ENCODE measurements at regions not wholly inside any gene's neighbourhood (a gene's known extent, or its start where the extent isn't known, plus 50 kb on each side); places are given as distances from the start of the nearest gene placed in this dataset.
"Not testable (repeated sequence)": the region's sequence is repeated elsewhere in the genome, so short reads cannot be mapped to it uniquely, and the experiment has no call there.

DNA sequence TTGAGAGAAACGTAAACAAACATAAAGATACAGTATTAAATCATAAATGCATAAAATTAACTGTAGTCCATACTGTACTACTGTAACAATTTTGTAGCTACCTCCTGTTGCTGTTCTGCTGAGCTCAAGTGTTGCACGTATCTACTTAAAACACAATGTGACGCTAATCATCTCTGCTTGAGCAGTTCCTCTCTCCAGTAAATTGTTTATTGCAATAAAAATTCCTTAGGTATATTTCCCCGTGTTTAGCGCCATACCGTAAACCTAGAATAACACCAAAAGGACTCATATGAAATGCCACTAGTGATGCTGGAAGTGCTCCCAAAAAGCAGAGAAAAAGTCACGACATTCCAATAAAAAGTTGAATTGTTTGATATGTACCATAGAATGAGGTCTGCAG, 152.3 kb downstream of the LRRN1 start:
- no peak for ATAC-seq
- Histone ChIP-seq H3K9me3 (no peaks in the 10 kb centered on the region), H3K4me1 (no peaks in the 10 kb centered on the region), H3K27ac (no peak overlapping the region), H3K36me3 (no peaks in the 10 kb centered on the region), H3K27me3 (no peaks in the 10 kb centered on the region), H3K4me3 (no peak overlapping the region)
- WGBS (ENCODE audit: insufficient coverage, low coverage, low lambda C conversion rate, missing lambda C conversion rate), result 68% methylated on average over 7 of the region's 7 CpGs
- intact Hi-C loops (cut with DNase I), result no loop called here
- TF ChIP-seq, protein P1, sequence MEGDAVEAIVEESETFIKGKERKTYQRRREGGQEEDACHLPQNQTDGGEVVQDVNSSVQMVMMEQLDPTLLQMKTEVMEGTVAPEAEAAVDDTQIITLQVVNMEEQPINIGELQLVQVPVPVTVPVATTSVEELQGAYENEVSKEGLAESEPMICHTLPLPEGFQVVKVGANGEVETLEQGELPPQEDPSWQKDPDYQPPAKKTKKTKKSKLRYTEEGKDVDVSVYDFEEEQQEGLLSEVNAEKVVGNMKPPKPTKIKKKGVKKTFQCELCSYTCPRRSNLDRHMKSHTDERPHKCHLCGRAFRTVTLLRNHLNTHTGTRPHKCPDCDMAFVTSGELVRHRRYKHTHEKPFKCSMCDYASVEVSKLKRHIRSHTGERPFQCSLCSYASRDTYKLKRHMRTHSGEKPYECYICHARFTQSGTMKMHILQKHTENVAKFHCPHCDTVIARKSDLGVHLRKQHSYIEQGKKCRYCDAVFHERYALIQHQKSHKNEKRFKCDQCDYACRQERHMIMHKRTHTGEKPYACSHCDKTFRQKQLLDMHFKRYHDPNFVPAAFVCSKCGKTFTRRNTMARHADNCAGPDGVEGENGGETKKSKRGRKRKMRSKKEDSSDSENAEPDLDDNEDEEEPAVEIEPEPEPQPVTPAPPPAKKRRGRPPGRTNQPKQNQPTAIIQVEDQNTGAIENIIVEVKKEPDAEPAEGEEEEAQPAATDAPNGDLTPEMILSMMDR (IDR thresholded peaks at IDR 0.05), result no peak
- no peak for TF ChIP-seq POLR2A (IDR thresholded peaks at IDR 0.05)
- no peak for DNase-seq

DNA sequence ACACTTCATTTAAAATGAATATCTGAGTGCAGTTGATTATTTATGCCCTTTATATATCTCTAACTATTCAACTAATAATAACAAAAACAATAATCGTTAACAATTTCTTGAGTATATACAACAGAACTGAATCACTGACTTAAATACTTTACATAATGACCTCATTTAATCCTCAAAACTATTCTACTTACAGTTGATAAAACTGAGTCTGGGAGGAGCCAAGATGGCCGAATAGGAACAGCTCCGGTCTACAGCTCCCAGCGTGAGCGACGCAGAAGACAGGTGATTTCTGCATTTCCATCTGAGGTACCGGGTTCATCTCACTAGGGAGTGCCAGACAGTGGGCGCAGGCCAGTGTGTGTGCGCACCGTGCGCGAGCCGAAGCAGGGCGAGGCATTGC, 163.6 kb downstream of the LRRN1 start:
- 79% methylated on average over 3 of the region's 14 CpGs for WGBS (ENCODE audit: insufficient coverage, low coverage, low lambda C conversion rate, missing lambda C conversion rate)
- DNase-seq; H3K27me3 ChIP-seq; H3K4me3 ChIP-seq; H3K4me1 ChIP-seq; H3K9me3 ChIP-seq; intact Hi-C loops (cut with DNase I); H3K36me3 ChIP-seq; ATAC-seq; H3K27ac ChIP-seq: not testable (repeated sequence)

DNA sequence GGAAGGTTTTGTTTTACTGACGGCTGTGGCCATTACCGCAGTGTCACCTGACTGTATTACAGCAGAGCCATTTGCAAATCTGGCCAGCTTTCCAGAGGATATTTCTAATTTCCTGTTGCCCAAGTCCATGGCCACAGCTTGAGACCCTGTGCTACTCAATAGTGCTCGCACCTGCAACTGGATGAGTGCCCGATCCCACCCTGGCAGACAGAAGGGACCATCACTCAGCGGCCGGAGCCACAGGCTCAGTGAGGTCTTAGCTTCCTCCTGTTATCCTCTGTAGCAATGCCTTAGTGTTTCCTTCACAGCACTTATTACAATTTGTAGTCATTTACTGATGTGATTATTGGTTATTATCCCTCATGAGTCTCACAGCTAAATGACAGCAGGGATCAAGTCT, 184.8 kb downstream of the LRRN1 start:
- WGBS (ENCODE audit: insufficient coverage, low coverage, low lambda C conversion rate, missing lambda C conversion rate), result 84% methylated on average over 4 of the region's 6 CpGs
- Histone ChIP-seq H3K27me3 (no peaks in the 10 kb centered on the region), H3K4me1 (no peaks in the 10 kb centered on the region), H3K4me3 (no peak overlapping the region), H3K36me3 (no peaks in the 10 kb centered on the region), H3K9me3 (no peaks in the 10 kb centered on the region), H3K27ac (no peak overlapping the region)
- ATAC-seq (no peak), DNase-seq (no peak)
- TF ChIP-seq, protein P1 (IDR thresholded peaks at IDR 0.05), result no peak
- intact Hi-C loops (cut with DNase I), result no loop called here

DNA sequence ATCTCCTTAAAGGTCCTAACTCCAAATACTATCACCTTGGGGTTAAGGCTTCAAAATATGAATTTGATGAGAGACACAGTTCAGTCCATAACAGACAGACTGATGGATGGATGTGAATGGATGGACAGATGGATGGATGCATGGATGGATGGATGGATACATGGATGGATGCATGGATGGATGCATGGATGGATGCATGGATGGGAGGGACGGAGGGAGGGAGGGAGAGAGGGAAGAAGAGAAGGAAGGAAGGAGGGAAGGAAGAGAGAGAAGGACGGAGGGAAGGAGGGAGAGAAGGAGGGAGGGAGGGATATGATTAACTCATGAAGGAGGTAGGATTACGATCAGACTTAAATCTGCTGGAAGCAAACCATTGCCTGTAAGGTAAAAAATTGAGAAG, 192.4 kb downstream of the LRRN1 start:
- intact Hi-C loops (cut with DNase I), result loop anchor here in 1 of 2 donors (10.0 kb wide), 1 partner anchor 787 kb away; no protein-coding TSS in a partner anchor
- Histone ChIP-seq H3K27ac (no peak overlapping the region), H3K9me3 (no peaks in the 10 kb centered on the region), H3K4me1 (no peaks in the 10 kb centered on the region), H3K36me3 (no peaks in the 10 kb centered on the region), H3K4me3 (no peak overlapping the region), H3K27me3 (no peaks in the 10 kb centered on the region)
- ATAC-seq (no peak), DNase-seq (no peak)
- 76% methylated on average over 3 of the region's 3 CpGs for WGBS (ENCODE audit: insufficient coverage, low coverage, low lambda C conversion rate, missing lambda C conversion rate)
- TF ChIP-seq POLR2A (IDR thresholded peaks at IDR 0.05), result no peak
- TF ChIP-seq, protein P1 (IDR thresholded peaks at IDR 0.05), result no peak

DNA sequence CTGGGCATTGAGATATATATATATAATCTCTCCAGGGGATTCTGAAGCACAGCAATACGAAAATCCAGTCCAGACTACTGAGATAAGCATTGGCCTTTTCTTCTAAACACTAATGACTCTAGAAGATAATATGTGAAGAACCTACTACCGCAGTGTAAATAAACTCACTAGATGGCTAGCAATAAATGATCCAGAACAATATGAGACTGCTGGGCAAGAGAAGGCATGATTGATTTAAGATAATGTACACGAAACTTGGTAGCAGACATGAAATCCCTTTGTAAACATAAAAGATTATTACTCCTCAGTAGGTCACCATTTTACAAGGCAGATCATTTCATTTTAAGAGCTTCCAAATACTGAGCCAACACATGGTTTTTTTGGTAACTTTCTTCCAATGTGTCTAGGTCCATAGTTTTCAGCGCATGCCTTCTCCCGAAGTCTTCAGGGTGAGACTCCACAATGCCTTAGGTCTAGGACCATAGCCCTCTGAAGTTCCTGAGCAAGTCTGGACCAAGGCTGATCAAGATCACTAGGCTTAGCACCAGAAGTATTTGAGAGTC, 193.2 kb downstream of the LRRN1 start:
- Histone ChIP-seq H3K9me3 (no peaks in the 10 kb centered on the region), H3K27me3 (no peaks in the 10 kb centered on the region), H3K27ac (no peak overlapping the region), H3K36me3 (no peaks in the 10 kb centered on the region), H3K4me1 (no peaks in the 10 kb centered on the region), H3K4me3 (no peak overlapping the region)
- 86% methylated on average over 5 of the region's 5 CpGs for WGBS (ENCODE audit: insufficient coverage, low coverage, low lambda C conversion rate, missing lambda C conversion rate)
- DNase-seq (no peak), ATAC-seq (no peak)
- TF ChIP-seq, protein P1 (IDR thresholded peaks at IDR 0.05), result no peak
- no peak for TF ChIP-seq POLR2A (IDR thresholded peaks at IDR 0.05)
- intact Hi-C loops (cut with DNase I), result loop anchor here in 1 of 2 donors (10.0 kb wide), 1 partner anchor 788 kb away; no protein-coding TSS in a partner anchor

All from right lobe of liver (tissue), 6 donors.